AG04450 (cell line): ENCODE measurements at regions not wholly inside any gene's neighbourhood (a gene's known extent, or its start where the extent isn't known, plus 50 kb on each side); places are given as distances from the start of the nearest gene placed in this dataset.

ENCODE experiments used
- CTCF ChIA-PET: fragments of 300-600, 350-600 bp; formaldehyde crosslinking; extraction: SDS; loops from one replicate; lab custom pipeline; 2022; ENCODE audit warnings: antibody characterized with exemption, inconsistent platforms; lab: Charles Lee
- POLR2A ChIA-PET: fragments of 350-600 bp; formaldehyde crosslinking; extraction: SDS; loops from one replicate; lab custom pipeline; 2021; ENCODE audit warnings: antibody characterized with exemption, inconsistent platforms; lab: Yijun Ruan, JAX
- DNase-seq: peaks from one replicate; pipeline ENCODE4 v3.0.0-alpha.2; 2011; ENCODE audit warnings: low read depth, low spot score
- H3K27ac ChIP-seq: one replicate; pipeline ENCODE4 v1.5.1; 2012; ENCODE audit warnings: low read depth, low read length, control low read depth
- H3K27me3 ChIP-seq: one replicate; pipeline ENCODE4 v1.6.0; 2012; ENCODE audit warnings: low read length; ENCODE audit not compliant: control insufficient read depth, insufficient read depth
- H3K4me3 ChIP-seq: 2 replicates; pipeline ENCODE4 v1.5.1; 2011; ENCODE audit warnings: mild to moderate bottlenecking, low read depth, low read length, control low read depth
- H3K9me3 ChIP-seq: 2 replicates; pipeline ENCODE4 v1.5.1; 2012; ENCODE audit warnings: low read length; ENCODE audit not compliant: control insufficient read depth, insufficient read depth
- CTCF ChIP-seq: IDR thresholded peaks from 2 replicates; pipeline ENCODE4 v1.5.1; 2011; ENCODE audit warnings: low read depth, low read length, control low read depth, inconsistent platforms

GRCh38 chr1:222339376-222339947 lies 208.4 kb downstream of the HHIPL2 start:
- Histone ChIP-seq H3K9me3 (no peaks in the 10 kb centered on the region), H3K27me3 (no peaks in the 10 kb centered on the region), H3K4me3 (no peak overlapping the region), H3K27ac (no peak overlapping the region)
- no peak for DNase-seq
- TF ChIP-seq CTCF: no peak
- POLR2A ChIA-PET: interaction anchor here (0.5 kb wide), 1 partner anchor 31 kb away, joined by 4 read pairs; no protein-coding TSS in a partner anchor
- CTCF ChIA-PET: no interaction called here

- Histone ChIP-seq H3K4me3 (no peak overlapping the region), H3K27ac (no peak overlapping the region), H3K27me3 (no peaks in the 10 kb centered on the region), H3K9me3 (no peaks in the 10 kb centered on the region)
- TF ChIP-seq CTCF: no peak
- CTCF ChIA-PET: no interaction called here
- DNase-seq: no peak
- POLR2A ChIA-PET: no interaction called here
Measured at GRCh38 chr1:222335586-222335985, 212.3 kb downstream of the HHIPL2 start.

GRCh38 chr1:222334026-222334680 lies 213.8 kb downstream of the HHIPL2 start:
- no peak overlapping the region for H3K4me3 ChIP-seq
- H3K27ac ChIP-seq: no peak overlapping the region
- ChIA-PET CTCF (interaction anchor here (2.3 kb wide), 1 partner anchor 121 kb away, joined by 8 read pairs; no protein-coding TSS in a partner anchor), POLR2A (no interaction called here)
- H3K27me3 ChIP-seq: no peaks in the 10 kb centered on the region
- no peaks in the 10 kb centered on the region for H3K9me3 ChIP-seq
- TF ChIP-seq CTCF: no peak
- DNase-seq: peak; percentile 20

GRCh38 chr1:222331765-222332164 lies 216.1 kb downstream of the HHIPL2 start:
- no peak overlapping the region for H3K4me3 ChIP-seq
- ChIA-PET CTCF (interaction anchor here (0.8 kb wide), 1 partner anchor 897 kb away, joined by 3 read pairs; no protein-coding TSS in a partner anchor), POLR2A (interaction anchor here (0.7 to 2.0 kb wide), 4 partner anchors 39 to 398 kb away, joined by 3 to 17 read pairs (median 4); no protein-coding TSS in a partner anchor)
- peak overlapping the region; percentile 74 for H3K27ac ChIP-seq
- TF ChIP-seq CTCF: no peak
- peak; percentile 24 for DNase-seq
- no peaks in the 10 kb centered on the region for H3K27me3 ChIP-seq
- no peaks in the 10 kb centered on the region for H3K9me3 ChIP-seq

- no peak overlapping the region for H3K27ac ChIP-seq
Measured at GRCh38 chr1:222331340-222331739, 216.6 kb downstream of the HHIPL2 start.

More at GRCh38 chr1:222331340-222331739, 216.6 kb downstream of the HHIPL2 start:
- H3K9me3 ChIP-seq: no peaks in the 10 kb centered on the region
- ChIA-PET CTCF (interaction anchor here (0.8 kb wide), 1 partner anchor 897 kb away, joined by 3 read pairs; no protein-coding TSS in a partner anchor), POLR2A (interaction anchor here (1.2 to 2.0 kb wide), 3 partner anchors 40 to 123 kb away, joined by 3 to 17 read pairs (median 5); no protein-coding TSS in a partner anchor)
- no peaks in the 10 kb centered on the region for H3K27me3 ChIP-seq
- no peak for TF ChIP-seq CTCF
- DNase-seq: peak; percentile 81
- no peak overlapping the region for H3K4me3 ChIP-seq
